CD8-positive, alpha-beta memory T cell (primary cell): ENCODE measurements at regions not wholly inside any gene's neighbourhood (a gene's known extent, or its start where the extent isn't known, plus 50 kb on each side); places are given as distances from the start of the nearest gene placed in this dataset.

Source experiments
- CTCF ChIA-PET: fragments of 350-600 bp; sonication (Branson Sonifier 250); formaldehyde crosslinking; loops from one replicate; lab custom pipeline; 2021; ENCODE audit warnings: antibody characterized with exemption; lab: Charles Lee
- POLR2A ChIA-PET: fragments of 350-600 bp; sonication (Branson Sonifier 250); formaldehyde crosslinking; loops from one replicate; lab custom pipeline; 2021; ENCODE audit warnings: antibody characterized with exemption; lab: Charles Lee
- DNase-seq, 5 donors: peaks; one replicate each; pipeline versions ENCODE4 v3.0.0 to v3.0.0-alpha.2; 2020 to 2022; ENCODE audit warnings: mixed read lengths in 1 of 5
- H3K27ac ChIP-seq: one replicate; pipeline ENCODE4 v1.7.0; 2013; ENCODE audit warnings: low read depth, mild to moderate bottlenecking, low read length, moderate library complexity
- H3K27me3 ChIP-seq: 2 replicates; pipeline ENCODE4 v1.7.0; 2013; ENCODE audit warnings: low read length, mild to moderate bottlenecking; ENCODE audit not compliant: insufficient read depth, poor library complexity, severe bottlenecking
- H3K36me3 ChIP-seq: 2 replicates; pipeline ENCODE4 v1.7.0; 2013; ENCODE audit warnings: mild to moderate bottlenecking, low read length, moderate library complexity; ENCODE audit not compliant: insufficient read depth
- H3K4me1 ChIP-seq: 2 replicates; pipeline ENCODE4 v1.7.0; 2013; ENCODE audit warnings: mild to moderate bottlenecking, low read length, moderate library complexity; ENCODE audit not compliant: insufficient read depth
- H3K4me3 ChIP-seq: 2 replicates; pipeline ENCODE4 v1.7.0; 2013; ENCODE audit warnings: mild to moderate bottlenecking, low read length
- H3K9me3 ChIP-seq: 2 replicates; pipeline ENCODE4 v1.7.0; 2013; ENCODE audit warnings: mild to moderate bottlenecking, low read length
- H3K27ac Mint-ChIP-seq, 8 donors: one replicate each; pipeline ENCODE4 v1.8.0; 2020 to 2021; ENCODE audit warnings: mixed read lengths in 8 of 8, mild to moderate bottlenecking in 6 of 8, inconsistent platforms in 3 of 8, moderate library complexity in 3 of 8
- H3K27me3 Mint-ChIP-seq, 2 donors: one replicate each; pipeline ENCODE4 v1.8.0; 2020 to 2021; ENCODE audit warnings: mixed read lengths in 2 of 2, mild to moderate bottlenecking in 1 of 2, moderate library complexity in 1 of 2
- H3K36me3 Mint-ChIP-seq, 3 donors: one replicate each; pipeline ENCODE4 v1.8.0; 2020 to 2021; ENCODE audit warnings: mixed read lengths in 3 of 3, inconsistent platforms in 1 of 3, mild to moderate bottlenecking in 1 of 3
- H3K4me1 Mint-ChIP-seq, 3 donors: one replicate each; pipeline ENCODE4 v1.8.0; 2020 to 2021; ENCODE audit warnings: mixed read lengths in 3 of 3, inconsistent platforms in 1 of 3, mild to moderate bottlenecking in 1 of 3
- H3K4me3 Mint-ChIP-seq, 7 donors: one replicate each; pipeline ENCODE4 v1.8.0; 2020 to 2021; ENCODE audit warnings: mixed read lengths in 7 of 7, mild to moderate bottlenecking in 6 of 7, moderate library complexity in 4 of 7, inconsistent platforms in 2 of 7
- H3K9me3 Mint-ChIP-seq, 5 donors: one replicate each; pipeline ENCODE4 v1.8.0; 2020 to 2022; ENCODE audit warnings: mixed read lengths in 5 of 5, mild to moderate bottlenecking in 3 of 5, moderate library complexity in 2 of 5, inconsistent platforms in 1 of 5

DNA sequence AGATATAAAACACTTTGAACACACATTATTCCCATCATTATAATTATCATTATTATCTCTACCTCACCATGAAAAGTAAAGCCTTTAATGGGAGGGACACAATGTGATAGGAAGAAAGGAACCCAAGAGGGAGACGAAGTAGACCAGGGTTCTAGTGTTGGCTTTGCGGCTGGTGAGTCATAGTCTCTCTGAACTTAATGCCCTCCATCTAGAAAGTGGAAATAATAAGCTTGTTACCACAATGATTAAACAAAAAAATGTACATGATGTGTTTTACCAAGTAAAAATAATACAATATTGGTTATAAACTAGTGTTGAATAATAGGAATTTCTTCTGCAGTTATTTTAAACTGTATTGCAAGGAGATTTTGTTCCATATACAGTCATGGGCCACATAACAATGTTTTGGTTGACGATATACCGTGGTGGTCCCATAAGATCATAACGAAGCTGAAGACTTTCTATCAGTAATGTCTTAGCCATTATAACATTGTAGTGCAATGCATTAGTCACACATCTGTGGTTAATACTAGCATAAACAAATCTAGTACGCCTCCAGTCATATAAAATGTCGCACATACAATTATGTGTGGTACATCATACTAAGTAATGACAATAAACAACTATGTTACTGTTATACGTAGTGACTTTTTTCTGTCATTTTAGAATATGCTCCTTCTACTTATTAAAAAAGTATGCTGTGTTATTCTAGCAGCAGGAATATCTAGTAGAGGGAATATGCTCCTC is 450.6 kb upstream of the SORCS1 start:
- Mint-ChIP-seq H3K4me3 (no peak overlapping the region), H3K36me3 (no peaks in the 10 kb centered on the region), H3K27ac (no peak overlapping the region), H3K27me3 (no peaks in the 10 kb centered on the region), H3K9me3 (peaks cover 3 to 31% (median 15%) of the 10 kb centered on the region in 5 donors), H3K4me1 (no peaks in the 10 kb centered on the region)
- Histone ChIP-seq H3K27ac (no peak overlapping the region), H3K4me3 (no peak overlapping the region), H3K27me3 (no peaks in the 10 kb centered on the region), H3K9me3 (no peaks in the 10 kb centered on the region), H3K36me3 (no peaks in the 10 kb centered on the region), H3K4me1 (no peaks in the 10 kb centered on the region)
- POLR2A ChIA-PET, result no interaction called here
- CTCF ChIA-PET, result no interaction called here
- no peak for DNase-seq

DNA sequence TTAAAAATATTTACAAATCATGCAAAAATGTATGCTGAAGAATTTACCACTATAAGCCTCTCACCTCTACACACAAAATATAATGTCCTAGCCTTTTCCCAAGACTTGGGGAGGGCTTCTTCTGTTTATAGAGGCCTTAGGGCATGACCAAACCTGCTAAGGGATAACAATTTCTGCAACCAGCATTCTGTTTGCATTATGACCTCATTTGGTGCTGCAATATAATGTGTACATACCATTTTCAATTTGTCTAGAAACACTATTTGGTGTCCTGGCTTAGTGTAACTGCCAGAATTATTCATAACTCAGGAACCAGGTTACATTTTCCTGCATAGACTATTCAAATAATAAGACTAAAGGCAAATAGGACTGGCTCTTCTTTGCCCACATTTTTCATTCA is 446.6 kb upstream of the SORCS1 start:
- no peaks in the 10 kb centered on the region for H3K9me3 ChIP-seq
- Mint-ChIP-seq H3K27me3 (no peaks in the 10 kb centered on the region), H3K36me3 (no peaks in the 10 kb centered on the region), H3K4me1 (no peaks in the 10 kb centered on the region), H3K4me3 (no peak overlapping the region), H3K9me3 (peaks cover 3 to 21% (median 5%) of the 10 kb centered on the region in 5 donors), H3K27ac (no peak overlapping the region)
- no peaks in the 10 kb centered on the region for H3K36me3 ChIP-seq
- no peak overlapping the region for H3K27ac ChIP-seq
- no peak overlapping the region for H3K4me3 ChIP-seq
- no peaks in the 10 kb centered on the region for H3K4me1 ChIP-seq
- CTCF ChIA-PET, result no interaction called here
- POLR2A ChIA-PET, result no interaction called here
- DNase-seq, result no peak
- H3K27me3 ChIP-seq, result no peaks in the 10 kb centered on the region

DNA sequence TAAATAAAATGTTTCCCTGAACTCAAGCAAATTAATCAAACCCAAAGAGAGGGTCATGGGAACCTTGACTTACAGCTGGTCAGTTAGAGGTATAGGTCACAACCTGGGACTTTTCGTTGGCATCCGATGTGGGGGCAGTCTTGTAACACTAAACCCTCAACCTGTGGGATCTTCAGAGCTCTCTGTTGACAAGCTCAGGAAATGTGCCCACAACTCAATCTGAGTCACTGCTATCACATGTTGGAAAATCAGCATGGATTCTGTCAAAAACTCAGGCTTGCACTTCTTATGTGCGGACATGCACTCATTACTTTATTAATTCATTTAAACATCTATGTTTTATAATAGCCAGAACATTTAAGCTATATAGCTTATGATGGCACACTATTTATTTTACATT is 424.6 kb upstream of the SORCS1 start:
- Mint-ChIP-seq H3K36me3 (peaks cover 0 to 1% (median 0%) of the 10 kb centered on the region in 3 donors), H3K4me1 (no peaks in the 10 kb centered on the region), H3K27me3 (peaks cover 0 to 2% of the 10 kb centered on the region in 2 donors), H3K27ac (no peak overlapping the region), H3K9me3 (peaks cover 14 to 52% (median 26%) of the 10 kb centered on the region in 5 donors), H3K4me3 (no peak overlapping the region)
- Histone ChIP-seq H3K36me3 (no peaks in the 10 kb centered on the region), H3K27me3 (no peaks in the 10 kb centered on the region), H3K4me1 (no peaks in the 10 kb centered on the region), H3K27ac (no peak overlapping the region), H3K4me3 (no peak overlapping the region), H3K9me3 (no peaks in the 10 kb centered on the region)
- POLR2A ChIA-PET, result no interaction called here
- no peak for DNase-seq
- CTCF ChIA-PET, result no interaction called here

GRCh38 chr10:107585630-107586029 is 421.1 kb upstream of the SORCS1 start:
- Histone ChIP-seq H3K27ac (no peak overlapping the region), H3K9me3 (no peaks in the 10 kb centered on the region), H3K4me1 (no peaks in the 10 kb centered on the region), H3K36me3 (no peaks in the 10 kb centered on the region), H3K4me3 (no peak overlapping the region), H3K27me3 (no peaks in the 10 kb centered on the region)
- H3K36me3 Mint-ChIP-seq, result no peaks in the 10 kb centered on the region
- H3K9me3 Mint-ChIP-seq, result peaks cover 16 to 50% (median 19%) of the 10 kb centered on the region in 5 donors
- ChIA-PET POLR2A (no interaction called here), CTCF (no interaction called here)
- no peak for DNase-seq
- H3K27me3 Mint-ChIP-seq, result peaks cover 0 to 2% of the 10 kb centered on the region in 2 donors
- no peak overlapping the region for H3K4me3 Mint-ChIP-seq
- no peak overlapping the region for H3K27ac Mint-ChIP-seq
- H3K4me1 Mint-ChIP-seq, result no peaks in the 10 kb centered on the region

GRCh38 chr10:107583974-107584373 is 419.5 kb upstream of the SORCS1 start:
- H3K4me1 Mint-ChIP-seq, result no peaks in the 10 kb centered on the region
- POLR2A ChIA-PET, result no interaction called here

GRCh38 chr10:107579970-107580369 is 415.5 kb upstream of the SORCS1 start:
- Mint-ChIP-seq H3K36me3 (no peaks in the 10 kb centered on the region), H3K9me3 (peaks cover 9 to 26% (median 20%) of the 10 kb centered on the region in 5 donors), H3K27ac (no peak overlapping the region), H3K4me1 (no peaks in the 10 kb centered on the region), H3K4me3 (no peak overlapping the region), H3K27me3 (no peaks in the 10 kb centered on the region)
- no peak for DNase-seq
- Histone ChIP-seq H3K27me3 (no peaks in the 10 kb centered on the region), H3K4me1 (no peaks in the 10 kb centered on the region), H3K27ac (no peak overlapping the region), H3K4me3 (no peak overlapping the region), H3K36me3 (no peaks in the 10 kb centered on the region), H3K9me3 (no peaks in the 10 kb centered on the region)
- ChIA-PET CTCF (no interaction called here), POLR2A (no interaction called here)

More at GRCh38 chr10:107583974-107584373, 419.5 kb upstream of the SORCS1 start:
- no peaks in the 10 kb centered on the region for H3K9me3 ChIP-seq
- no peak overlapping the region for H3K4me3 Mint-ChIP-seq
- H3K27ac Mint-ChIP-seq, result no peak overlapping the region
- no peak for DNase-seq
- H3K27ac ChIP-seq, result no peak overlapping the region
- no peaks in the 10 kb centered on the region for H3K27me3 ChIP-seq
- H3K36me3 ChIP-seq, result no peaks in the 10 kb centered on the region
- H3K36me3 Mint-ChIP-seq, result no peaks in the 10 kb centered on the region
- H3K4me1 ChIP-seq, result no peaks in the 10 kb centered on the region
- no peak overlapping the region for H3K4me3 ChIP-seq
- H3K27me3 Mint-ChIP-seq, result peaks cover 0 to 2% of the 10 kb centered on the region in 2 donors
- H3K9me3 Mint-ChIP-seq, result peaks cover 19 to 38% (median 25%) of the 10 kb centered on the region in 5 donors
- CTCF ChIA-PET, result no interaction called here

GRCh38 chr10:107577221-107577620 is 412.7 kb upstream of the SORCS1 start:
- no peaks in the 10 kb centered on the region for H3K9me3 ChIP-seq
- no peak overlapping the region for H3K4me3 Mint-ChIP-seq
- POLR2A ChIA-PET, result no interaction called here
- H3K4me1 ChIP-seq, result no peaks in the 10 kb centered on the region
- no peaks in the 10 kb centered on the region for H3K27me3 ChIP-seq
- no peak overlapping the region for H3K4me3 ChIP-seq
- no peak overlapping the region for H3K27ac Mint-ChIP-seq
- DNase-seq, result no peak
- H3K9me3 Mint-ChIP-seq, result peaks cover 5 to 22% (median 13%) of the 10 kb centered on the region in 5 donors
- no peaks in the 10 kb centered on the region for H3K36me3 Mint-ChIP-seq
- peaks cover 0 to 1% of the 10 kb centered on the region in 2 donors for H3K27me3 Mint-ChIP-seq
- no peak overlapping the region for H3K27ac ChIP-seq
- CTCF ChIA-PET, result no interaction called here
- H3K36me3 ChIP-seq, result no peaks in the 10 kb centered on the region
- H3K4me1 Mint-ChIP-seq, result no peaks in the 10 kb centered on the region

- Histone ChIP-seq H3K27ac (no peak overlapping the region), H3K9me3 (no peaks in the 10 kb centered on the region), H3K27me3 (no peaks in the 10 kb centered on the region), H3K36me3 (no peaks in the 10 kb centered on the region), H3K4me1 (no peaks in the 10 kb centered on the region), H3K4me3 (no peak overlapping the region)
- Mint-ChIP-seq H3K27me3 (peaks cover 0 to 1% of the 10 kb centered on the region in 2 donors), H3K4me3 (no peak overlapping the region), H3K4me1 (no peaks in the 10 kb centered on the region), H3K36me3 (no peaks in the 10 kb centered on the region), H3K9me3 (peaks cover 5 to 22% (median 14%) of the 10 kb centered on the region in 5 donors), H3K27ac (no peak overlapping the region)
- no peak for DNase-seq
- ChIA-PET POLR2A (no interaction called here), CTCF (no interaction called here)
Observed at GRCh38 chr10:107576746-107577145, 412.2 kb upstream of the SORCS1 start.
